ENCODE measurements at regions not wholly inside any gene's neighbourhood (a gene's known extent, or its start where the extent isn't known, plus 50 kb on each side); places are given as distances from the start of the nearest gene placed in this dataset.

DNA sequence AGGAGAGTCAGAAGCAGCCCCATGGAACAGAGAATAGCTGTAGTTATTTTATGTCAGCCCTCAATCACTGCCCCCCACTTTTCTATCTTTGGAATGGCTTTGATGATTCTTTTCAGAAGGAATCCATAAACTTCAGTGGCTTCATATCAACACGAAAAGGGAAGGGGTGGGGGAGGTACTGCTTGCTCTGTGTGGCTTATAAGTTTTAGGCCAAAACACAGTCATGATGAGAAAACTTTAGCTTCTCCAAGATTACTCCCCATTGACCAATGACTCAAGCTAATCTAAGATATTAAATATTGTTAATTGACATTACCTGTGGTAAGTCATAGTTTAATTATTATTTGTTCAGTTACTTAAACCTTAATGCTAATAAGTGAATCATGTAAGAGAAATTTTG, 669.6 kb upstream of the FAM241A start:
- TF ChIP-seq BCL11A (IDR thresholded peaks at IDR 0.05; ENCODE audit: low read depth, low read length) = no peak
- TF ChIP-seq, protein P1, sequence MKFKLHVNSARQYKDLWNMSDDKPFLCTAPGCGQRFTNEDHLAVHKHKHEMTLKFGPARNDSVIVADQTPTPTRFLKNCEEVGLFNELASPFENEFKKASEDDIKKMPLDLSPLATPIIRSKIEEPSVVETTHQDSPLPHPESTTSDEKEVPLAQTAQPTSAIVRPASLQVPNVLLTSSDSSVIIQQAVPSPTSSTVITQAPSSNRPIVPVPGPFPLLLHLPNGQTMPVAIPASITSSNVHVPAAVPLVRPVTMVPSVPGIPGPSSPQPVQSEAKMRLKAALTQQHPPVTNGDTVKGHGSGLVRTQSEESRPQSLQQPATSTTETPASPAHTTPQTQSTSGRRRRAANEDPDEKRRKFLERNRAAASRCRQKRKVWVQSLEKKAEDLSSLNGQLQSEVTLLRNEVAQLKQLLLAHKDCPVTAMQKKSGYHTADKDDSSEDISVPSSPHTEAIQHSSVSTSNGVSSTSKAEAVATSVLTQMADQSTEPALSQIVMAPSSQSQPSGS (IDR thresholded peaks at IDR 0.05; ENCODE audit: low read length) = no peak
- no peak for TF ChIP-seq NFYA (IDR thresholded peaks at IDR 0.05; ENCODE audit: borderline replicate concordance, low read depth, low read length)
- TF ChIP-seq POLR2AphosphoS5 (IDR thresholded peaks at IDR 0.05; ENCODE audit: low read length) = no peak
- no peak for TF ChIP-seq EZH2 (IDR thresholded peaks at IDR 0.05; ENCODE audit: borderline replicate concordance, control insufficient read depth, low read depth, low read length)
- TF ChIP-seq, protein P2, sequence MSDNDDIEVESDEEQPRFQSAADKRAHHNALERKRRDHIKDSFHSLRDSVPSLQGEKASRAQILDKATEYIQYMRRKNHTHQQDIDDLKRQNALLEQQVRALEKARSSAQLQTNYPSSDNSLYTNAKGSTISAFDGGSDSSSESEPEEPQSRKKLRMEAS (IDR thresholded peaks at IDR 0.05; ENCODE audit: low read depth, low read length) = no peak
- TF ChIP-seq CHD1 (IDR thresholded peaks at IDR 0.05; ENCODE audit: low read depth, low read length) = no peak
- TF ChIP-seq, protein P3, sequence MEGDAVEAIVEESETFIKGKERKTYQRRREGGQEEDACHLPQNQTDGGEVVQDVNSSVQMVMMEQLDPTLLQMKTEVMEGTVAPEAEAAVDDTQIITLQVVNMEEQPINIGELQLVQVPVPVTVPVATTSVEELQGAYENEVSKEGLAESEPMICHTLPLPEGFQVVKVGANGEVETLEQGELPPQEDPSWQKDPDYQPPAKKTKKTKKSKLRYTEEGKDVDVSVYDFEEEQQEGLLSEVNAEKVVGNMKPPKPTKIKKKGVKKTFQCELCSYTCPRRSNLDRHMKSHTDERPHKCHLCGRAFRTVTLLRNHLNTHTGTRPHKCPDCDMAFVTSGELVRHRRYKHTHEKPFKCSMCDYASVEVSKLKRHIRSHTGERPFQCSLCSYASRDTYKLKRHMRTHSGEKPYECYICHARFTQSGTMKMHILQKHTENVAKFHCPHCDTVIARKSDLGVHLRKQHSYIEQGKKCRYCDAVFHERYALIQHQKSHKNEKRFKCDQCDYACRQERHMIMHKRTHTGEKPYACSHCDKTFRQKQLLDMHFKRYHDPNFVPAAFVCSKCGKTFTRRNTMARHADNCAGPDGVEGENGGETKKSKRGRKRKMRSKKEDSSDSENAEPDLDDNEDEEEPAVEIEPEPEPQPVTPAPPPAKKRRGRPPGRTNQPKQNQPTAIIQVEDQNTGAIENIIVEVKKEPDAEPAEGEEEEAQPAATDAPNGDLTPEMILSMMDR (IDR thresholded peaks at IDR 0.05 in 2 of 3, conservative IDR thresholded peaks at IDR 0.05 in 1 of 3; ENCODE audit: control insufficient read depth in 2 of 3, extremely low read depth in 1 of 3, insufficient read depth in 1 of 3, low read depth in 3 of 3, low read length in 3 of 3) = no peak
- no peak for TF ChIP-seq POLR2A (IDR thresholded peaks at IDR 0.05; ENCODE audit: low read depth, low read length)
- TF ChIP-seq BACH1 (IDR thresholded peaks at IDR 0.05; ENCODE audit: borderline replicate concordance) = no peak
- TF ChIP-seq TAF1 (IDR thresholded peaks at IDR 0.05; ENCODE audit: borderline replicate concordance, low read depth, low read length) = no peak
- TF ChIP-seq, protein P4, sequence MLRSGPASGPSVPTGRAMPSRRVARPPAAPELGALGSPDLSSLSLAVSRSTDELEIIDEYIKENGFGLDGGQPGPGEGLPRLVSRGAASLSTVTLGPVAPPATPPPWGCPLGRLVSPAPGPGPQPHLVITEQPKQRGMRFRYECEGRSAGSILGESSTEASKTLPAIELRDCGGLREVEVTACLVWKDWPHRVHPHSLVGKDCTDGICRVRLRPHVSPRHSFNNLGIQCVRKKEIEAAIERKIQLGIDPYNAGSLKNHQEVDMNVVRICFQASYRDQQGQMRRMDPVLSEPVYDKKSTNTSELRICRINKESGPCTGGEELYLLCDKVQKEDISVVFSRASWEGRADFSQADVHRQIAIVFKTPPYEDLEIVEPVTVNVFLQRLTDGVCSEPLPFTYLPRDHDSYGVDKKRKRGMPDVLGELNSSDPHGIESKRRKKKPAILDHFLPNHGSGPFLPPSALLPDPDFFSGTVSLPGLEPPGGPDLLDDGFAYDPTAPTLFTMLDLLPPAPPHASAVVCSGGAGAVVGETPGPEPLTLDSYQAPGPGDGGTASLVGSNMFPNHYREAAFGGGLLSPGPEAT (IDR thresholded peaks at IDR 0.05; ENCODE audit: low read depth) = no peak
- TF ChIP-seq CREM (IDR thresholded peaks at IDR 0.05; ENCODE audit: low read depth) = no peak
